Prostate gland (tissue), 2 donors: ENCODE measurements at regions not wholly inside any gene's neighbourhood (a gene's known extent, or its start where the extent isn't known, plus 50 kb on each side); places are given as distances from the start of the nearest gene placed in this dataset.

Experiments
- CTCF ChIP-seq, 4 experiments: fragments of 200-600 bp in 2 of 4; fragments of 450-650 bp in 2 of 4; sonication (generic) in 2 of 4; IDR thresholded peaks; 1 replicate in 3 of 4; 2 replicates in 1 of 4; pipeline ENCODE4 v1.5.1; 2016 to 2019; ENCODE audit warnings: antibody characterized with exemption in 4 of 4, mild to moderate bottlenecking in 2 of 4, moderate library complexity in 2 of 4
- POLR2A ChIP-seq: fragments of 450-650 bp; IDR thresholded peaks from one replicate; pipeline ENCODE4 v1.6.1; 2016; ENCODE audit warnings: antibody characterized with exemption, mild to moderate bottlenecking

DNA sequence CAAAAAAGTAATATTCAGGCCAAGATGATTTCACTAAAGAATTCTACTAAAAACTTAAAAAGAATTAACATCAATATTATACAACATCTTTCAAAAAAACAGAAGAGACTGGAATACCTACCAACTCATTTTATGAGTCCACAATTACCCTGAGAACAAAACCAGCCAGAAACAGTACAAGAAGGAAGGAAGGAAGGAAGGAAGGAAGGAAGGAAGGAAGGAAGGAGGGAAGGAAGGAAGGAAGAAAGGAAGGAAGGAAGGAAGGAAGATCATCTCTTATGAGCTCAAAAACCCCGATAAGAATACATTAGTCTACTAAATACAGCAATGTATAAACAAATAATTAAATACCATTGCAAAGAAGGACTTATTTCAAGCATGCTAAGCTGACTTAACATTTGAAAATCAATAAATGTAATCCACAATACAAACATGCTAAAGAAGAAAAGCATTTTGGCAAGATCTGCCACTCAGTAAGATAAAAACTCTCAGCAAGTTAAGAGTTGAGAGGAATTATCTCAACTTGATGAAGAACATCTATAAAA, 149.9 kb upstream of the RGS18 start:
- TF ChIP-seq CTCF (IDR thresholded peaks at IDR 0.05): no peak
- TF ChIP-seq POLR2A: no peak
